ENCODE measurements at regions not wholly inside any gene's neighbourhood (a gene's known extent, or its start where the extent isn't known, plus 50 kb on each side); places are given as distances from the start of the nearest gene placed in this dataset.

GRCh38 chr3:87044409-87044808 is 53.5 kb upstream of the VGLL3 start:
- DNase-seq = no peak

- no peak for DNase-seq
Measured at GRCh38 chr3:87041191-87041590, 50.2 kb upstream of the VGLL3 start.

All from amygdala (tissue), 56 donors.